ENCODE measurements at regions not wholly inside any gene's neighbourhood (a gene's known extent, or its start where the extent isn't known, plus 50 kb on each side); places are given as distances from the start of the nearest gene placed in this dataset.

- TF ChIP-seq POLR2A (IDR thresholded peaks at IDR 0.05) (no peak), CTCF (IDR thresholded peaks at IDR 0.05) (no peak), POLR2AphosphoS5 (IDR thresholded peaks at IDR 0.05) (no peak)
These were observed 98.0 kb upstream of the DDX18 start for GRCh38 chr2:117716505-117716904.

Measured in gastroesophageal sphincter (tissue), 3 donors.